Neural progenitor cell (in vitro differentiated cells): ENCODE measurements at regions not wholly inside any gene's neighbourhood (a gene's known extent, or its start where the extent isn't known, plus 50 kb on each side); places are given as distances from the start of the nearest gene placed in this dataset.

Experiments
- DNase-seq: peaks from one replicate; pipeline ENCODE4 v3.0.0-alpha.2; 2016; ENCODE audit warnings: low spot score
- H2AFZ ChIP-seq: fragments of 200-600 bp; sonication (generic); replicated peaks from 2 replicates; pipeline ENCODE4 v1.6.1; 2016; ENCODE audit warnings: antibody characterized with exemption
- H3F3A ChIP-seq: fragments of 200-600 bp; sonication (generic); 2 replicates; pipeline ENCODE4 v1.6.1; 2016; ENCODE audit warnings: antibody characterized with exemption, low read depth
- H3K27ac ChIP-seq: fragments of 200-600 bp; sonication (generic); 2 replicates; pipeline ENCODE4 v1.5.1; 2016; ENCODE audit warnings: mild to moderate bottlenecking
- H3K27me3 ChIP-seq: fragments of 200-600 bp; sonication (generic); 2 replicates; pipeline ENCODE4 v1.6.1; 2016; ENCODE audit warnings: mild to moderate bottlenecking, moderate library complexity
- H3K36me3 ChIP-seq: fragments of 200-600 bp; sonication (generic); 2 replicates; pipeline ENCODE4 v1.5.1; 2016
- H3K4me1 ChIP-seq: fragments of 200-600 bp; sonication (generic); 2 replicates; pipeline ENCODE4 v1.6.1; 2016; ENCODE audit warnings: mixed run types
- H3K4me2 ChIP-seq: fragments of 200-600 bp; sonication (generic); 2 replicates; pipeline ENCODE4 v1.6.1; 2016
- H3K4me3 ChIP-seq: fragments of 200-600 bp; sonication (generic); 2 replicates; pipeline ENCODE4 v1.5.1; 2016
- H3K79me2 ChIP-seq: fragments of 200-600 bp; sonication (generic); 2 replicates; pipeline ENCODE4 v1.6.1; 2016; ENCODE audit warnings: low read depth
- H3K9ac ChIP-seq: fragments of 200-600 bp; sonication (generic); 2 replicates; pipeline ENCODE4 v1.6.1; 2016
- H3K9me3 ChIP-seq: fragments of 200-600 bp; sonication (generic); 2 replicates; pipeline ENCODE4 v1.5.1; 2016; ENCODE audit warnings: low read depth
- H4K20me1 ChIP-seq: fragments of 200-600 bp; sonication (generic); 2 replicates; pipeline ENCODE4 v1.6.1; 2016; ENCODE audit warnings: low read depth
- H3K27ac Mint-ChIP-seq: 3 replicates; pipeline ENCODE4 v1.8.0; 2021; ENCODE audit warnings: mixed read lengths
- H3K27me3 Mint-ChIP-seq: 2 replicates; pipeline ENCODE4 v1.8.0; 2022; ENCODE audit warnings: low read depth, mild to moderate bottlenecking, inconsistent platforms, moderate library complexity, mixed read lengths; ENCODE audit not compliant: insufficient read depth
- H3K36me3 Mint-ChIP-seq: 3 replicates; pipeline ENCODE4 v1.8.0; 2021; ENCODE audit warnings: mixed read lengths
- H3K4me1 Mint-ChIP-seq: 3 replicates; pipeline ENCODE4 v1.8.0; 2021; ENCODE audit warnings: mixed read lengths
- H3K4me3 Mint-ChIP-seq: 3 replicates; pipeline ENCODE4 v1.8.0; 2021; ENCODE audit warnings: mild to moderate bottlenecking, moderate library complexity, mixed read lengths
- H3K9me3 Mint-ChIP-seq: 3 replicates; pipeline ENCODE4 v1.8.0; 2020; ENCODE audit warnings: mixed read lengths
- CTCF ChIP-seq: fragments of 200-600 bp; sonication (generic); IDR thresholded peaks from 2 replicates; pipeline ENCODE4 v1.5.1; 2017; ENCODE audit warnings: antibody characterized with exemption, mild to moderate bottlenecking
- EZH2 ChIP-seq: fragments of 200-600 bp; sonication (generic); IDR thresholded peaks from 2 replicates; pipeline ENCODE4 v1.6.1; 2017; ENCODE audit warnings: antibody characterized with exemption, mild to moderate bottlenecking, moderate library complexity
- EZH2phosphoT487 ChIP-seq: fragments of 200-600 bp; sonication (generic); IDR thresholded peaks from 2 replicates; pipeline ENCODE4 v1.6.1; 2017; ENCODE audit warnings: antibody characterized with exemption

DNA sequence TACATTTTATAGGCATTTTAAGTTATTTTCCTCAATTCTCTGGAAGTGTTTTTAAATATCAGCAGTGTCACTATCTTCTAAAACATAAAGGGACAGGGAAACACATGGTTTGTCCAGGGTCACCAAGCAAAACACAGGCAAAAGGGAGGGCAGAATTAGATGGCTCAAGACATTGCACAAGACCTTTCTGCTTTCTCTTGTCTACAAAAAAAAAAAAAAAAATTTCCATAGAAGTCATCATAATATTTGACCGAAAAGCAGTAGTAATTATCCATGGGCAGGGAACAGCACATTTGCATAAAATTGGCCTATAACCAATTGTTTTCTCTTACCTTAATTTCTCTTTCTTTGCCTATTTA, 703.1 kb upstream of the FZD8 start:
- H3K9me3 ChIP-seq, result no peaks in the 10 kb centered on the region
- H3K27ac ChIP-seq, result no peak overlapping the region
- no peaks in the 10 kb centered on the region for H3K27me3 ChIP-seq
- DNase-seq, result no peak
- Mint-ChIP-seq H3K36me3 (no peaks in the 10 kb centered on the region), H3K27ac (no peak overlapping the region), H3K9me3 (peaks cover 8% of the 10 kb centered on the region), H3K4me1 (no peaks in the 10 kb centered on the region), H3K27me3 (no peaks in the 10 kb centered on the region), H3K4me3 (no peak overlapping the region)
- H3K4me1 ChIP-seq, result no peaks in the 10 kb centered on the region
- no peaks in the 10 kb centered on the region for H3F3A ChIP-seq
- no peak overlapping the region for H3K4me3 ChIP-seq
- no peaks in the 10 kb centered on the region for H3K79me2 ChIP-seq
- H3K9ac ChIP-seq, result no peak overlapping the region
- no peak overlapping the region for H2AFZ ChIP-seq
- no peak for TF ChIP-seq EZH2
- no peak for TF ChIP-seq EZH2phosphoT487
- TF ChIP-seq CTCF, result no peak
- H4K20me1 ChIP-seq, result no peaks in the 10 kb centered on the region
- H3K36me3 ChIP-seq, result no peaks in the 10 kb centered on the region
- H3K4me2 ChIP-seq, result no peak overlapping the region

GRCh38 chr10:36344240-36345174, 702.4 kb upstream of the FZD8 start:
- H3K27me3 ChIP-seq, result no peaks in the 10 kb centered on the region
- H3K27ac ChIP-seq, result no peak overlapping the region
- H3K36me3 Mint-ChIP-seq, result no peaks in the 10 kb centered on the region
- H3K27me3 Mint-ChIP-seq, result peaks cover 2% of the 10 kb centered on the region
- H3K9me3 Mint-ChIP-seq, result peaks cover 8% of the 10 kb centered on the region
- H3K4me1 ChIP-seq, result no peaks in the 10 kb centered on the region
- no peak overlapping the region for H3K4me2 ChIP-seq
- no peak overlapping the region for H3K4me3 ChIP-seq
- no peak for TF ChIP-seq EZH2phosphoT487
- no peak for TF ChIP-seq CTCF
- no peak for TF ChIP-seq EZH2
- H3K9ac ChIP-seq, result no peak overlapping the region
- no peaks in the 10 kb centered on the region for H4K20me1 ChIP-seq
- no peaks in the 10 kb centered on the region for H3K36me3 ChIP-seq
- DNase-seq, result no peak
- H3K27ac Mint-ChIP-seq, result no peak overlapping the region
- H3K9me3 ChIP-seq, result no peaks in the 10 kb centered on the region
- H3K79me2 ChIP-seq, result no peaks in the 10 kb centered on the region
- H3K4me1 Mint-ChIP-seq, result no peaks in the 10 kb centered on the region
- H3K4me3 Mint-ChIP-seq, result no peak overlapping the region
- no peak overlapping the region for H2AFZ ChIP-seq
- no peaks in the 10 kb centered on the region for H3F3A ChIP-seq

GRCh38 chr10:36342781-36343180, 700.7 kb upstream of the FZD8 start:
- Histone ChIP-seq H3K4me2 (no peak overlapping the region), H3K4me1 (no peaks in the 10 kb centered on the region), H3K36me3 (no peaks in the 10 kb centered on the region), H3K4me3 (no peak overlapping the region), H3K27ac (no peak overlapping the region), H3K9me3 (no peaks in the 10 kb centered on the region), H2AFZ (no peak overlapping the region), H3K79me2 (no peaks in the 10 kb centered on the region), H4K20me1 (no peaks in the 10 kb centered on the region), H3F3A (no peaks in the 10 kb centered on the region), H3K9ac (no peak overlapping the region), H3K27me3 (no peaks in the 10 kb centered on the region)
- no peak for DNase-seq
- no peak overlapping the region for H3K27ac Mint-ChIP-seq
- TF ChIP-seq CTCF, result no peak
- no peak for TF ChIP-seq EZH2phosphoT487
- TF ChIP-seq EZH2, result no peak
- H3K9me3 Mint-ChIP-seq, result peaks cover 8% of the 10 kb centered on the region
- no peaks in the 10 kb centered on the region for H3K4me1 Mint-ChIP-seq
- H3K36me3 Mint-ChIP-seq, result no peaks in the 10 kb centered on the region
- peaks cover 2% of the 10 kb centered on the region for H3K27me3 Mint-ChIP-seq
- H3K4me3 Mint-ChIP-seq, result no peak overlapping the region
